HUES6 (cell line): ENCODE measurements at regions not wholly inside any gene's neighbourhood (a gene's known extent, or its start where the extent isn't known, plus 50 kb on each side); places are given as distances from the start of the nearest gene placed in this dataset.

ENCODE experiments used
- H3K27ac ChIP-seq: 2 replicates; pipeline ENCODE4 v1.7.0; 2013; ENCODE audit warnings: low read depth, mild to moderate bottlenecking, low read length, inconsistent platforms
- H3K27me3 ChIP-seq: 2 replicates; pipeline ENCODE4 v1.6.1; 2013; ENCODE audit warnings: low read length; ENCODE audit not compliant: control insufficient read depth, insufficient read depth
- H3K36me3 ChIP-seq: 2 replicates; pipeline ENCODE4 v1.6.1; 2013; ENCODE audit warnings: low read length; ENCODE audit not compliant: control insufficient read depth, insufficient read depth
- H3K4me1 ChIP-seq: 2 replicates; pipeline ENCODE4 v1.6.1; 2013; ENCODE audit warnings: low read length; ENCODE audit not compliant: control insufficient read depth, insufficient read depth
- H3K4me3 ChIP-seq: 2 replicates; pipeline ENCODE4 v1.5.1; 2013; ENCODE audit warnings: low read depth, low read length
- H3K9ac ChIP-seq: one replicate; pipeline ENCODE4 v1.6.1; 2013; ENCODE audit warnings: mild to moderate bottlenecking, low read length
- H3K9me3 ChIP-seq: 2 replicates; pipeline ENCODE4 v1.6.1; 2013; ENCODE audit warnings: low read depth, low read length; ENCODE audit not compliant: control insufficient read depth, insufficient read depth

DNA sequence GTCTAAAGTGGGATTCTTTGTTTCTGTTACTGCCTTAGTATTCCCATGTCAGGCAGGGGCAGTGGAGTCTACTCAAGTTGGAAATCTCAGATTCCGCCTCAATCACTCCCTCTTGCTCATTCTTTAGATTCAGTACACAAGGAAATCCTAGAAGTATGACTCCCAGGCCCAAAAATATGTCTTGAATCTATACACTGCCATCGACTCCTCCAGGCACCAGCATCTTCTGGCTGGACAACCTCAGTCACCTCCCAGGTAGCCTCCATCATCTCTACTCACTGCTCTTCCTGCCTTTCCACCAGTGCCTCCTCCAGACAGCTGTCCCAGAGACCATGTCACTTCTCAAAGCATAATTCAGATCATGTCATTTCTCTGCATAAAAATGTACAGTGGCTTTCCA lies 329.9 kb downstream of the CDC5L start:
- Histone ChIP-seq H3K9ac (no peak overlapping the region), H3K4me3 (no peak overlapping the region), H3K4me1 (no peaks in the 10 kb centered on the region; the same call in 1 of the 2 replicates), H3K36me3 (no peaks in the 10 kb centered on the region), H3K27me3 (no peaks in the 10 kb centered on the region), H3K27ac (no peak overlapping the region), H3K9me3 (no peaks in the 10 kb centered on the region)

DNA sequence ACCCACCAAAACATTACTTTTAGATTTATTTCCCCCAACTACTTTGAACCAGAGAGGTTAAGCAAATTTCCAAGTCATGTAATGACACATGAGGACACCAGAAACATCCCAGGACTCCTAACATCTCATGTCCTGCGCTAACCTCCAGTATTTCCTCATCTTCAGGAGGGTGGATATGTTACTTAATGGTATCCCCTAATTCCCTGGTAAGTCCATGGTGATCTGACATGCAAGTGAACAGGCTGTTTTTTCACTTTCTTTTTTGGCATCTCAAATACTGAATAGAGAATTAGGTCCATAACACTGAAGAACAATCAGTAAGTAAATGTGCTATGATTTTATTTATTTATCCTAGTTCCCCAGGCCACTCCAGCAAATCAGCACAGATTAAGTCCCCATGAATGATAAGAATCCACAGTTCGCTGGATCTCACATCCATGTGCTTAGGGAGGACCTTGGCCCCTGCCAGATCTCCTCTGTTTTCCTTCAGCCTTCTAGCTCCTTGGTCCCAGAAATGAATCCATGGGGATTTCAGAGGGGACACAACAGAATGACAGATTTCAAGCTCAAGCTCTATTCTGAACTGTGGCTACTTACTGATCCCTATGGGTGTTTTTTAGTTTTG lies 334.6 kb downstream of the CDC5L start:
- H3K36me3 ChIP-seq, result no peaks in the 10 kb centered on the region
- no peak overlapping the region for H3K27ac ChIP-seq
- H3K4me3 ChIP-seq, result no peak overlapping the region
- peaks cover 6% of the 10 kb centered on the region; the same call in 1 of the 2 replicates for H3K4me1 ChIP-seq
- no peak overlapping the region for H3K9ac ChIP-seq
- no peaks in the 10 kb centered on the region for H3K27me3 ChIP-seq
- no peaks in the 10 kb centered on the region for H3K9me3 ChIP-seq

- H3K4me1 ChIP-seq, result peaks cover 6% of the 10 kb centered on the region; the same call in 1 of the 2 replicates
These were observed 335.2 kb downstream of the CDC5L start for GRCh38 chr6:44722736-44723135.

GRCh38 chr6:44723439-44724197 lies 336.1 kb downstream of the CDC5L start:
- H3K36me3 ChIP-seq, result no peaks in the 10 kb centered on the region
- no peaks in the 10 kb centered on the region for H3K9me3 ChIP-seq
- H3K27me3 ChIP-seq, result no peaks in the 10 kb centered on the region
- H3K4me1 ChIP-seq, result peaks cover 6% of the 10 kb centered on the region; the same call in 1 of the 2 replicates
- H3K27ac ChIP-seq, result no peak overlapping the region
- H3K4me3 ChIP-seq, result no peak overlapping the region
- no peak overlapping the region for H3K9ac ChIP-seq

More at GRCh38 chr6:44722736-44723135, 335.2 kb downstream of the CDC5L start:
- Histone ChIP-seq H3K4me3 (no peak overlapping the region), H3K9me3 (no peaks in the 10 kb centered on the region), H3K36me3 (no peaks in the 10 kb centered on the region), H3K9ac (no peak overlapping the region), H3K27ac (no peak overlapping the region), H3K27me3 (no peaks in the 10 kb centered on the region)

GRCh38 chr6:44725070-44725469 lies 337.6 kb downstream of the CDC5L start:
- Histone ChIP-seq H3K27ac (no peak overlapping the region), H3K36me3 (no peaks in the 10 kb centered on the region), H3K9me3 (no peaks in the 10 kb centered on the region), H3K27me3 (no peaks in the 10 kb centered on the region), H3K4me3 (no peak overlapping the region), H3K4me1 (peaks cover 6% of the 10 kb centered on the region; the same call in 1 of the 2 replicates), H3K9ac (no peak overlapping the region)

DNA sequence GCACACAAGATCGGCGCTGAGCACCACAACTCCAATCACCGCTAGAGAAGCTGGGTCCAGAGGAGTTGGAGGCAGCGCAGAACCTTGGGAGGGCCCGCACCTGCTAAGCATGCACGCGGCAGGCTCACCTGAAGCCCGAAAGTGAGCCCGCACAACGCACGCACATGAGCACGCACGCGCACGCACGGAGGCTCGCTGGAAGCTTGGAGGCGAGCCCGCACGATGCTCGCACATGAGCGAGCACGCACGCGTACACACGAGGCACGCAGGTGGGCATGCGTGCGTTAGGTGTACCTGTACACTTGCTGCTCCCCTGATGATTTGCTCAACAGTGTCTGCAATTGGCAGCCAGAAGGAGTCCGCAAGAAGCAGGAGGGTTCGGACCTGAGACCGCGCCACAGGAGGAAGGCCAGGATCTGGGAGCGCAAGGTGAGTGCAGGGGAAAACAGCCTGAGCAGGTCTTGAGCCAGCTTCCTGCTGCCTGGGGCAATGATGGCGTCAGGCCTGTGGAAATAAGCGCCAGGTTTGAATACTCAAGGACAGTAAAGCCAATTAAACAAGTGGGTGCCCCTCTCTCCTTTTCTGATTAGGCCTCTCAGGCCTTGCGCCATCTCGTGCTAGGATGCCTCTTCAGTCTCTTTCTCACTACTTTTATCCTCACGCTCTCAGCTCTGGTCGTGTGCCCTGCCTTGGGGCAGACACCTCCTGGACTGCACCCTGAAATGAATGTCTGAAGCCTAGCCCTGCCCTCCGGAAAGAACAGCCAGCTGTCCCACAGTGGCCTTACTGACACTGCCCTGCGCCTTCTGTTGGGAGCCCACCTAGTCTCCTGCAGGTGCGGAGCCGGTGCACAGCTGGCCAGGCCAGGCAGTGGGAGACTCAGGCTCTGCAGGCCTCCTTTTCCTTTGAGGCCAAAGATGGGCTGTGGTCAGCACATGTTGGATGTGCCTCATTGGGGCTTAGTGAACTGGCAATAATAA lies 340.4 kb downstream of the CDC5L start:
- no peak overlapping the region for H3K4me3 ChIP-seq
- no peaks in the 10 kb centered on the region for H3K36me3 ChIP-seq
- H3K4me1 ChIP-seq, result peaks cover 9% of the 10 kb centered on the region
- H3K9ac ChIP-seq, result no peak overlapping the region
- H3K27me3 ChIP-seq, result no peaks in the 10 kb centered on the region
- H3K27ac ChIP-seq, result no peak overlapping the region
- no peaks in the 10 kb centered on the region for H3K9me3 ChIP-seq

DNA sequence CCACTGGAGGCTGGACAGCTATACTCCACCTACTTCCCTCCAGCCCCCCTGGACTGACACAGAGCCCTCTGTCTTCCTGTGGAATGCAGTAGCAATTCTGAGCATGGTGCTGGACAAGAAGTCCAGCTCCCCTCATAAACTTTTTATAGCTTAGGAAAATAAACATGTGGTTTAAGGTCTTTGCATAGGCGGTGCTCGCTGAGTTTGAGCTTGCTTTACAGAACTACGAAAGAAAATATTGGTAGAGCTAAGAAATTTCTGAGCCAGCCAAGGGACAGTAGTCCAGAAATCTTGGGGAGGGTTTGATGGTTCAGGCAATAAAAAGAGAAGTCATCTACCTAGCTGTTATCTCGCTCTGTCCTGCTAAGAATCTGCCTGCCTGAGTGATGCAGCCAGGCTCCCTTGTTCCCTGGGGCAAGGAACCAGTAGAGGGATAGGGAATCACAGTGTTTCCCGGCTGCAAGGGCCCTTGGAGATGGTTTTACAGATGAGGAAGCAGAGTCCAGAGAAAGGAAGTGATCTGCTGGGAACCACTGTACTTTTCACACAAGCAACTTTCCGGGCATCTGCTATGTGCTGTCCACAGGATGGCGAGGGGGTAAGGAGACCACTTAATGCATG lies 343.4 kb downstream of the CDC5L start:
- Histone ChIP-seq H3K27ac (no peak overlapping the region), H3K27me3 (no peaks in the 10 kb centered on the region), H3K9me3 (no peaks in the 10 kb centered on the region)

DNA sequence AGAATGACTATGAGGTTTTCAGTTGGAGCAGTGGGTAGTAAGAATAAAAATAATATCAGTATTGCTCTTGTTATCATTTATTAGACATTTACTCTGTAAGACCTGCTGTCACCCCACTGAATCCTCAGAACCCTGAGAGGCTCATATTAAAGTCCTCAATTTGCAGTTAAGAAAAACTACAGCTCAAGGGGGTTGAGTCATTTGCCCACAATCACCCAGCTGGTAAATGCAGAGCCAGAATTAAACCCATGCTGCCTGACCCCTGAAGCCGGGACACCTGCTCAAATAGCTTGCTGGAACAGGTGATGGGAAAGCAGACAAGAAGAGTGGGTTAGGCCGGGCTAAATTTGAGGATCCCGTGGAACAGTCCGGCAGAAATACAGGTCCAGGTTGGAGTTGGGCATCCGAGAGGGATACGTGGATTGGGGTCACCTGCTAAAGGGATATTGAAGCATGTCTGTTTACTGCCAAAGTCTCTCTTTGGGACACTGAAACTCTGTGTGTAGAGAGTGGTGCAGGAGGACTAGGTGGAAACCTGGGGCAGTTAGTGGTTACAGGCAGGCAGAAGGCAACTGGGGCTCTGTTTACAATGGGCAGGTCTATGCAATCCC lies 344.1 kb downstream of the CDC5L start:
- Histone ChIP-seq H3K27me3 (no peaks in the 10 kb centered on the region), H3K9ac (no peak overlapping the region), H3K4me3 (no peak overlapping the region), H3K9me3 (no peaks in the 10 kb centered on the region), H3K4me1 (peaks cover 3% of the 10 kb centered on the region; the same call in 1 of the 2 replicates), H3K36me3 (no peaks in the 10 kb centered on the region), H3K27ac (no peak overlapping the region)

More for the DNA sequence above, 343.4 kb downstream of the CDC5L start:
- Histone ChIP-seq H3K9ac (no peak overlapping the region), H3K4me3 (no peak overlapping the region), H3K4me1 (peaks cover 3% of the 10 kb centered on the region; the same call in 1 of the 2 replicates), H3K36me3 (no peaks in the 10 kb centered on the region)

GRCh38 chr6:44732243-44732642 lies 344.7 kb downstream of the CDC5L start:
- no peaks in the 10 kb centered on the region for H3K36me3 ChIP-seq
- no peak overlapping the region for H3K27ac ChIP-seq

DNA sequence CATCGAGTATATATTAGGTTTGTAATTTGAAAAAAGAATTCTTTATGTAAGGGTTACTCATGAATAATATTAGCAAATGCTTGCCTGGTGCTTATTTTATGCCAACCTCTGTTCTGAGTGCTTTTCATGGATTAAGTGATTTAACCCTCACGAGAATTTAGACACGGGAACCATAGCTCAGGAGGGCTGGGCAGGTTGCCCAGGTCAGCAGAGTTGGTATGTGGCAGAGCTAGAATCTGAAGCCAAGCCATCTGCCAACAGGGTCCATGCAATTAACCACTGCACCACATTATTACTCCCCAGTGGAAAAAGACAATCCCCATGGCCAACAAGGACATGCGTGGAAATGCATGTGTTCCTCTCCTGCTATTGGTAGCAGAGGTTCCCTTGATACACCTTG lies 345.6 kb downstream of the CDC5L start:
- Histone ChIP-seq H3K27ac (no peak overlapping the region), H3K36me3 (no peaks in the 10 kb centered on the region), H3K4me3 (no peak overlapping the region), H3K4me1 (peaks cover 8% of the 10 kb centered on the region), H3K27me3 (no peaks in the 10 kb centered on the region), H3K9ac (no peak overlapping the region), H3K9me3 (no peaks in the 10 kb centered on the region)

More at GRCh38 chr6:44732243-44732642, 344.7 kb downstream of the CDC5L start:
- H3K27me3 ChIP-seq, result no peaks in the 10 kb centered on the region
- no peak overlapping the region for H3K4me3 ChIP-seq
- H3K9ac ChIP-seq, result no peak overlapping the region
- H3K9me3 ChIP-seq, result no peaks in the 10 kb centered on the region
- H3K4me1 ChIP-seq, result peaks cover 3% of the 10 kb centered on the region; the same call in 1 of the 2 replicates
